WTC11 (cell line): ENCODE measurements at regions not wholly inside any gene's neighbourhood (a gene's known extent, or its start where the extent isn't known, plus 50 kb on each side); places are given as distances from the start of the nearest gene placed in this dataset.

Experiments
- ATAC-seq: fragments of 200-7000 bp; cut with Tn5 transposase; 2 replicates; pipeline ENCODE4 v1.10.0; 2021; ENCODE audit warnings: mild to moderate bottlenecking, moderate library complexity
- CTCF ChIA-PET: fragments of 300-600 bp; sonication (Branson Sonifier 250); formaldehyde crosslinking; loops from one replicate; lab custom pipeline; 2021; ENCODE audit warnings: antibody characterized with exemption; lab: Charles Lee
- POLR2A ChIA-PET: fragments of 350-600 bp; sonication (Branson Sonifier 250); formaldehyde crosslinking; loops from one replicate; lab custom pipeline; 2021; ENCODE audit warnings: antibody characterized with exemption; lab: Charles Lee
- DNase-seq: peaks from one replicate; pipeline ENCODE4 v3.0.0; 2021; ENCODE audit warnings: low spot score
- H3K27ac Mint-ChIP-seq: 2 replicates; pipeline ENCODE4 v1.8.0; 2021; ENCODE audit warnings: mixed read lengths
- H3K27me3 Mint-ChIP-seq: 2 replicates; pipeline ENCODE4 v1.8.0; 2021; ENCODE audit warnings: low read depth, mild to moderate bottlenecking, moderate library complexity, mixed read lengths
- H3K36me3 Mint-ChIP-seq: 2 replicates; pipeline ENCODE4 v1.8.0; 2021; ENCODE audit warnings: mixed read lengths
- H3K4me1 Mint-ChIP-seq: 2 replicates; pipeline ENCODE4 v1.8.0; 2022; ENCODE audit warnings: mixed read lengths
- H3K4me3 Mint-ChIP-seq: 2 replicates; pipeline ENCODE4 v1.8.0; 2021; ENCODE audit warnings: mild to moderate bottlenecking, moderate library complexity, mixed read lengths
- H3K9me3 Mint-ChIP-seq: 2 replicates; pipeline ENCODE4 v1.8.0; 2021; ENCODE audit warnings: mixed read lengths
- ATF1 ChIP-seq: sonication (generic); formaldehyde crosslinking; IDR thresholded peaks from 2 replicates; pipeline ENCODE4 v1.8.1; 2023; ENCODE audit warnings: mild to moderate bottlenecking, moderate library complexity, missing genetic modification reagents
- CBFB ChIP-seq: sonication (generic); formaldehyde crosslinking; IDR thresholded peaks from 2 replicates; pipeline ENCODE4 v1.8.1; 2022; ENCODE audit warnings: mild to moderate bottlenecking, low read depth, missing genetic modification reagents
- ELF4 ChIP-seq: sonication (generic); formaldehyde crosslinking; IDR thresholded peaks from 2 replicates; pipeline ENCODE4 v1.8.1; 2022; ENCODE audit warnings: low read depth, mild to moderate bottlenecking, moderate library complexity, missing genetic modification reagents
- FOXK1 ChIP-seq: sonication (generic); formaldehyde crosslinking; IDR thresholded peaks from 2 replicates; pipeline ENCODE4 v1.8.0; 2022; ENCODE audit warnings: mild to moderate bottlenecking, moderate library complexity, missing genetic modification reagents
- GRHL2 ChIP-seq: fragments of 250-450 bp; sonication (Bioruptor Pico); IDR thresholded peaks from 2 replicates; pipeline ENCODE4 v1.8.0; 2022; ENCODE audit warnings: mild to moderate bottlenecking, moderate library complexity; ENCODE audit not compliant: insufficient replicate concordance, severe bottlenecking
- HMGA2 ChIP-seq: fragments of 250-450 bp; sonication (Bioruptor Pico); IDR thresholded peaks from 2 replicates; pipeline ENCODE4 v1.4.0; 2021; ENCODE audit warnings: mild to moderate bottlenecking, moderate library complexity
- KAT7 ChIP-seq: sonication (generic); formaldehyde crosslinking; IDR thresholded peaks from 2 replicates; pipeline ENCODE4 v1.8.1; 2023; ENCODE audit warnings: missing genetic modification reagents, mild to moderate bottlenecking, borderline replicate concordance
- MXD4 ChIP-seq: fragments of 250-450 bp; sonication (Bioruptor Pico); IDR thresholded peaks from 2 replicates; pipeline ENCODE4 v1.8.0; 2021; ENCODE audit warnings: mild to moderate bottlenecking, moderate library complexity, borderline replicate concordance
- NR3C1 ChIP-seq: sonication (generic); formaldehyde crosslinking; conservative IDR thresholded peaks from 2 replicates; pipeline ENCODE4 v1.8.1; 2023; ENCODE audit warnings: low read depth, mild to moderate bottlenecking, missing genetic modification reagents
- PRRX2 ChIP-seq: fragments of 250-450 bp; sonication (Bioruptor Pico); IDR thresholded peaks from 2 replicates; pipeline ENCODE4 v1.8.0; 2021; ENCODE audit warnings: mild to moderate bottlenecking
- RELA ChIP-seq: sonication (generic); formaldehyde crosslinking; IDR thresholded peaks from 2 replicates; pipeline ENCODE4 v1.8.1; 2022; ENCODE audit warnings: missing genetic modification reagents, mild to moderate bottlenecking, borderline replicate concordance
- SMAD3 ChIP-seq: sonication (generic); formaldehyde crosslinking; IDR thresholded peaks from 2 replicates; pipeline ENCODE4 v1.8.0; 2022; ENCODE audit warnings: missing genetic modification reagents, mild to moderate bottlenecking, borderline replicate concordance
- TEAD1 ChIP-seq: sonication (generic); formaldehyde crosslinking; IDR thresholded peaks from 2 replicates; pipeline ENCODE4 v1.8.0; 2022; ENCODE audit warnings: mild to moderate bottlenecking, missing genetic modification reagents
- TP53 ChIP-seq: sonication (generic); formaldehyde crosslinking; IDR thresholded peaks from 2 replicates; pipeline ENCODE4 v1.8.1; 2023; ENCODE audit warnings: mild to moderate bottlenecking, missing genetic modification reagents
- ZNF219 ChIP-seq: sonication (generic); formaldehyde crosslinking; IDR thresholded peaks from 2 replicates; pipeline ENCODE4 v1.8.0; 2023; ENCODE audit warnings: missing genetic modification reagents, mild to moderate bottlenecking, borderline replicate concordance
- ZNF396 ChIP-seq: fragments of 250-450 bp; sonication (Bioruptor Pico); IDR thresholded peaks from 2 replicates; pipeline ENCODE4 v1.8.0; 2021; ENCODE audit warnings: mild to moderate bottlenecking, moderate library complexity, borderline replicate concordance
- ZNF416 ChIP-seq: fragments of 250-450 bp; sonication (Bioruptor Pico); IDR thresholded peaks from 2 replicates; pipeline ENCODE4 v1.9.0; 2021; ENCODE audit warnings: mild to moderate bottlenecking, inconsistent platforms
- ZNF671 ChIP-seq: fragments of 250-450 bp; sonication (Bioruptor Pico); IDR thresholded peaks from 2 replicates; pipeline ENCODE4 v1.8.0; 2021; ENCODE audit warnings: mild to moderate bottlenecking
- TF ChIP-seq, protein P1 (sequence below): sonication (generic); formaldehyde crosslinking; IDR thresholded peaks from 2 replicates; pipeline ENCODE4 v1.8.0; 2022; ENCODE audit warnings: mild to moderate bottlenecking, missing genetic modification reagents
- TF ChIP-seq, protein P2 (sequence below): sonication (generic); formaldehyde crosslinking; IDR thresholded peaks from 2 replicates; pipeline ENCODE4 v1.8.1; 2023; ENCODE audit warnings: mild to moderate bottlenecking, missing genetic modification reagents
- TF ChIP-seq, protein P3 (sequence below): sonication (generic); formaldehyde crosslinking; IDR thresholded peaks from 2 replicates; pipeline ENCODE4 v1.8.1; 2022; ENCODE audit warnings: mild to moderate bottlenecking, missing genetic modification reagents, moderate library complexity, borderline replicate concordance
- TF ChIP-seq, protein P4 (sequence below): sonication (generic); formaldehyde crosslinking; IDR thresholded peaks from 2 replicates; pipeline ENCODE4 v1.8.1; 2023; ENCODE audit warnings: mild to moderate bottlenecking, moderate library complexity, missing genetic modification reagents
- TF ChIP-seq, protein P5 (sequence below): sonication (generic); formaldehyde crosslinking; IDR thresholded peaks from 2 replicates; pipeline ENCODE4 v1.8.1; 2022; ENCODE audit warnings: missing genetic modification reagents, borderline replicate concordance

DNA sequence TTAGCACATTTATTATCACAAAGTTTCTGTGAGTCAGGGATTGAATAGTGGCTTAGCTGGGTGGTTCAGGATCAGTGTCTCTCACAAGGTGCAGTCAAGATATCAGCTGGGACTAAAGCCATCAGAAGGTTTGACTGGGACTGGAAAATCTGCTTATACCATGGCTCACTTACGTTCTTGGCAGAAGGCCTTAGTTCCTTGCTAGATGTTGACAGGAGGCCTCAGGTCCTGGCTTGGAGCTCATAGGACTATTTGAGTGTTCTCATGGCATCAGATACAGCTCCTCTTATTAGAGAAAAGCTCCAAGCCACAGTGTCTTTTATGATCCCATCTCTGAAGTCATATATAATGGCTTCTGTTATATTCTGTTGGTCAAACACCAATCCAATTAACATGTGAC is 127.3 kb downstream of the SLC6A15 start (continued):
- TF ChIP-seq, protein P1, sequence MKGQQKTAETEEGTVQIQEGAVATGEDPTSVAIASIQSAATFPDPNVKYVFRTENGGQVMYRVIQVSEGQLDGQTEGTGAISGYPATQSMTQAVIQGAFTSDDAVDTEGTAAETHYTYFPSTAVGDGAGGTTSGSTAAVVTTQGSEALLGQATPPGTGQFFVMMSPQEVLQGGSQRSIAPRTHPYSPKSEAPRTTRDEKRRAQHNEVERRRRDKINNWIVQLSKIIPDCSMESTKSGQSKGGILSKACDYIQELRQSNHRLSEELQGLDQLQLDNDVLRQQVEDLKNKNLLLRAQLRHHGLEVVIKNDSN (CRISPR knock-in tag): no peak
- no peak for TF ChIP-seq NR3C1 (CRISPR knock-in tag)
- TF ChIP-seq ELF4: no peak
- TF ChIP-seq SMAD3 (CRISPR knock-in tag): no peak
- TF ChIP-seq ZNF219 (CRISPR knock-in tag): no peak
- no peak for TF ChIP-seq KAT7
- TF ChIP-seq, protein P2, sequence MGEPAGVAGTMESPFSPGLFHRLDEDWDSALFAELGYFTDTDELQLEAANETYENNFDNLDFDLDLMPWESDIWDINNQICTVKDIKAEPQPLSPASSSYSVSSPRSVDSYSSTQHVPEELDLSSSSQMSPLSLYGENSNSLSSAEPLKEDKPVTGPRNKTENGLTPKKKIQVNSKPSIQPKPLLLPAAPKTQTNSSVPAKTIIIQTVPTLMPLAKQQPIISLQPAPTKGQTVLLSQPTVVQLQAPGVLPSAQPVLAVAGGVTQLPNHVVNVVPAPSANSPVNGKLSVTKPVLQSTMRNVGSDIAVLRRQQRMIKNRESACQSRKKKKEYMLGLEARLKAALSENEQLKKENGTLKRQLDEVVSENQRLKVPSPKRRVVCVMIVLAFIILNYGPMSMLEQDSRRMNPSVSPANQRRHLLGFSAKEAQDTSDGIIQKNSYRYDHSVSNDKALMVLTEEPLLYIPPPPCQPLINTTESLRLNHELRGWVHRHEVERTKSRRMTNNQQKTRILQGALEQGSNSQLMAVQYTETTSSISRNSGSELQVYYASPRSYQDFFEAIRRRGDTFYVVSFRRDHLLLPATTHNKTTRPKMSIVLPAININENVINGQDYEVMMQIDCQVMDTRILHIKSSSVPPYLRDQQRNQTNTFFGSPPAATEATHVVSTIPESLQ (CRISPR knock-in tag): no peak

DNA sequence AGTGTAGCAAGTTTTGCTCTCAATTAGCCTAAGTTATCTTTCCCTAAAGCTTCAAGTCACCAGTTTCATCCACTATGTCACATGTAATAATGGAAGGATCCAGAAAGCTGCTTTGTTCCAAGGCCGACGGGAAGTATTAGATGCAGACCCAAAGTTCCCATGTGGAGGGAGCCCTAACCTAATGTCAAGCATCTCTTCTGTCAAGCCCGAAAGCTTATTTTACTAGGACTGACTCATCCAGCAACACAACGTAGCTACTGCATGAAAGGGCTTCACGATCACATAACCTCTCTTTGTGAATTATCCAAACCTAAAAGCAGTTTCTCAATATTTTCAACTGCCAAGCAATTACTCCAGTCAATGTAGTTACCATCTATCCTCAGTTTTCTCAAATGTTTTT is 133.4 kb downstream of the SLC6A15 start:
- POLR2A ChIA-PET: no interaction called here
- ATAC-seq: peak; percentile 52; the same call in 1 of the 2 replicates
- no peak for DNase-seq
- Mint-ChIP-seq H3K27me3 (no peaks in the 10 kb centered on the region), H3K9me3 (no peaks in the 10 kb centered on the region), H3K36me3 (no peaks in the 10 kb centered on the region), H3K4me3 (no peak overlapping the region), H3K27ac (no peak overlapping the region), H3K4me1 (peaks cover 3% of the 10 kb centered on the region)
- CTCF ChIA-PET: no interaction called here
- TF ChIP-seq ZNF396: no peak
- no peak for TF ChIP-seq MXD4 (CRISPR knock-in tag)
- TF ChIP-seq PRRX2 (CRISPR knock-in tag): no peak
- no peak for TF ChIP-seq CBFB
- TF ChIP-seq TEAD1 (CRISPR knock-in tag): no peak
- TF ChIP-seq FOXK1 (CRISPR knock-in tag): no peak
- TF ChIP-seq RELA (CRISPR knock-in tag): no peak
- TF ChIP-seq TP53: no peak
- TF ChIP-seq HMGA2: no peak
- no peak for TF ChIP-seq KAT7
- TF ChIP-seq, protein P3, sequence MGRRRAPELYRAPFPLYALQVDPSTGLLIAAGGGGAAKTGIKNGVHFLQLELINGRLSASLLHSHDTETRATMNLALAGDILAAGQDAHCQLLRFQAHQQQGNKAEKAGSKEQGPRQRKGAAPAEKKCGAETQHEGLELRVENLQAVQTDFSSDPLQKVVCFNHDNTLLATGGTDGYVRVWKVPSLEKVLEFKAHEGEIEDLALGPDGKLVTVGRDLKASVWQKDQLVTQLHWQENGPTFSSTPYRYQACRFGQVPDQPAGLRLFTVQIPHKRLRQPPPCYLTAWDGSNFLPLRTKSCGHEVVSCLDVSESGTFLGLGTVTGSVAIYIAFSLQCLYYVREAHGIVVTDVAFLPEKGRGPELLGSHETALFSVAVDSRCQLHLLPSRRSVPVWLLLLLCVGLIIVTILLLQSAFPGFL (CRISPR knock-in tag): no peak
- TF ChIP-seq ZNF671 (CRISPR knock-in tag): no peak
- TF ChIP-seq ATF1 (CRISPR knock-in tag): no peak
- TF ChIP-seq, protein P4, sequence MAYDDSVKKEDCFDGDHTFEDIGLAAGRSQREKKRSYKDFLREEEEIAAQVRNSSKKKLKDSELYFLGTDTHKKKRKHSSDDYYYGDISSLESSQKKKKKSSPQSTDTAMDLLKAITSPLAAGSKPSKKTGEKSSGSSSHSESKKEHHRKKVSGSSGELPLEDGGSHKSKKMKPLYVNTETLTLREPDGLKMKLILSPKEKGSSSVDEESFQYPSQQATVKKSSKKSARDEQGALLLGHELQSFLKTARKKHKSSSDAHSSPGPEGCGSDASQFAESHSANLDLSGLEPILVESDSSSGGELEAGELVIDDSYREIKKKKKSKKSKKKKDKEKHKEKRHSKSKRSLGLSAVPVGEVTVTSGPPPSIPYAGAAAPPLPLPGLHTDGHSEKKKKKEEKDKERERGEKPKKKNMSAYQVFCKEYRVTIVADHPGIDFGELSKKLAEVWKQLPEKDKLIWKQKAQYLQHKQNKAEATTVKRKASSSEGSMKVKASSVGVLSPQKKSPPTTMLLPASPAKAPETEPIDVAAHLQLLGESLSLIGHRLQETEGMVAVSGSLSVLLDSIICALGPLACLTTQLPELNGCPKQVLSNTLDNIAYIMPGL (CRISPR knock-in tag): no peak
- no peak for TF ChIP-seq ZNF416 (CRISPR knock-in tag)
- TF ChIP-seq, protein P5, sequence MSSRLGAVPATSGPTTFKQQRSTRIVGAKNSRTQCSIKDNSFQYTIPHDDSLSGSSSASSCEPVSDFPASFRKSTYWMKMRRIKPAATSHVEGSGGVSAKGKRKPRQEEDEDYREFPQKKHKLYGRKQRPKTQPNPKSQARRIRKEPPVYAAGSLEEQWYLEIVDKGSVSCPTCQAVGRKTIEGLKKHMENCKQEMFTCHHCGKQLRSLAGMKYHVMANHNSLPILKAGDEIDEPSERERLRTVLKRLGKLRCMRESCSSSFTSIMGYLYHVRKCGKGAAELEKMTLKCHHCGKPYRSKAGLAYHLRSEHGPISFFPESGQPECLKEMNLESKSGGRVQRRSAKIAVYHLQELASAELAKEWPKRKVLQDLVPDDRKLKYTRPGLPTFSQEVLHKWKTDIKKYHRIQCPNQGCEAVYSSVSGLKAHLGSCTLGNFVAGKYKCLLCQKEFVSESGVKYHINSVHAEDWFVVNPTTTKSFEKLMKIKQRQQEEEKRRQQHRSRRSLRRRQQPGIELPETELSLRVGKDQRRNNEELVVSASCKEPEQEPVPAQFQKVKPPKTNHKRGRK: no peak
- no peak for TF ChIP-seq GRHL2 (CRISPR knock-in tag)
- TF ChIP-seq, protein P1 (CRISPR knock-in tag): no peak
